ENCODE measurements at regions not wholly inside any gene's neighbourhood (a gene's known extent, or its start where the extent isn't known, plus 50 kb on each side); places are given as distances from the start of the nearest gene placed in this dataset.
"Not testable (repeated sequence)": the region's sequence is repeated elsewhere in the genome, so short reads cannot be mapped to it uniquely, and the experiment has no call there.

GRCh38 chr6:144544266-144544830 lies 259.2 kb downstream of the UTRN start:
- DNase-seq, result no peak

DNA sequence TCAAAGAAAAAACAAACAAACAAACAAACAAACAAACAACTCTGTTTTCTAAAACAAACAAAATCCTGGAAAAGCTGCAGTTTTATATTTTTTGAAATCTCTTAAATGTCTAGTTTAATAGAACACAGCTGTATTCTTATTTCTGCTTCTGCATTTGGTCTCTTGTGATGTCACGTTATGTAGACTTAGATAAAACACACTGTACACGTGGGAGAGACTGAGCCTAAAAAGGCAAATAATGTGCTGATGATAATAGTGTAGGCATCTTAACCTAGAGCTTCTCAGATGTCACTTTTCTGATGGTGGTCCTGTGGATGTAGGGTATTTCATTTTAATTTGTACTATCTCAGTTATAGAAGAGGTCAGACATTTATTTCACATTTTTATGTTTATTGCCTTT lies 261.7 kb downstream of the UTRN start:
- DNase-seq, result no peak

DNA sequence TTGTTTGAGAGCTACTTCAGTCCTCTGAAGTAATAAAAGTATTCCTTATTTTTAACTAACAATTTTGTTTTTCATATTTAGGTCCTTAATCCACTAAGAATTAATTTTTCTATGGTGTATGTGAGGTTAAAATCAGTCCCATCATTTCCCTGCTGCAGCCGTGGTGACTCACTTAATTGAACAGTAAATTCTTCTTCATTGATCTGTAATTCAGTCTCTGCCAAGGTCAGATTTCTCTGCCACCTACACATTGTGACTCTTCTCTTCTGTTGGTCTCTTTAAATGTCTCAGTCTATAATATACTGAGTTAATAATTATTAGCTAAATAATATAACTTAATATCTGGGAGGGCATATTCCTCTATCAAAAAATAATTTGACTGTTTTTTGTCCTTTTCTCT lies 262.3 kb downstream of the UTRN start:
- DNase-seq, result no peak

- peak; percentile 12 to 42 for DNase-seq
Measured at GRCh38 chr6:144548536-144548935, 263.4 kb downstream of the UTRN start.

DNA sequence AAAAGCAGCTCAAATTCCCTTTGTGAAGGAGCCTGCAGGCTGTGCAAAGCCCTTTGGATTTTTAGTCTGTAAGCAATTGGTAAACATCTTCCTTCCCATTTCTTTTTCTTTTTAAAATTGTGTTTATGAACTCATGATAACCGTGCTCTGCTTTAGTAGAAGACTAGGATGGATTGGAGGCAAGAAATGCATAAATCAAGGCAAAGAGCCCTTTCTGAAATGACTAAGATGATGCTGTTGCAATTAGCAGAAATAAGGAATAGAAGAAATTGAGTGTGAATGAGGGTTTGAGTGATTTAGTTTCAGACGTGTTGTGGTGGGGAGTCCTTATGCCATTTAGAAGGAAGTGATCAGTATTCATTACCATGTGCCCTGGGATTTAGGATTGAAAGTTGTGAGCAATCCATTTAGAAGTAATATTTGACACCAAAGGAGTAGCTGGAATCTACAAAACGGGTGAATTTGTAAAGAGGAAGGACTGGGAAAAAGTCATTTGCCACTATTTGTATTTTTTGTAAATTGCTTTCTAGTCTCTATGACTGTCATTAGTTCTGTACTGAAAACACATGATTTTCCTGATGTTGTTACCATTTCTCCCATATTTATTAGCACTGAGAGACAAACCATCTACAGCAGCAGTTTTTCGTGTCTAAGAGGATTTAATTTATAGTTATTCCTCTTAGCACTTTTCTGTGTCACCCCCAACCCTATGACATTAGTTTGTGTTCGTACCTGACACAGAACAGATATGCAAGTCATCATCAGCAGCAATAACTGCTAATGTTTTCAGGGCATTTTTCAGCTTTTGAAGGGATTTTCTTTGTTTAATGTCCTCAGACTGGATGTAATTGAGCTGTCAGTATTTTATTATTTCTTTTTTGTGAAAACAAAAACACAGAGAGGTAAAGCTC lies 265.0 kb downstream of the UTRN start:
- no peak for DNase-seq

DNA sequence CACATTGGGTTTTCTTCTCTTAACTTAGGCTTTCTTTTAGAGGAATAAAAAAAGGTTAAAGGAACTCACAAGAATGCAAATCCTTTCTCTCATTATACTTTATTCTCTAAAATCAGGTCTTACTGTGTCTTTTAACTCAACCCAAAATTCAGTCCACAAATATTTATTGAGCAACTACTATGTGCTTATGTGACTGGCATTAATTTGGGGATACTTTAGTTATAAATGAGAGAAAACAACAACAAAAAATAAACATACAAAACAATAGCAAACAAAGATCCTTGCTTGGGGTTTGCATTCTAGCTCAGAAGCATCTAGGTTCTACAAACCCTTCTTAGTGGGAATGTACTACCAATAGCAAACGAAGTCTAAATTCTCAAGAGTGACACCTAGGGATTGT lies 266.2 kb downstream of the UTRN start:
- no peak for DNase-seq

DNA sequence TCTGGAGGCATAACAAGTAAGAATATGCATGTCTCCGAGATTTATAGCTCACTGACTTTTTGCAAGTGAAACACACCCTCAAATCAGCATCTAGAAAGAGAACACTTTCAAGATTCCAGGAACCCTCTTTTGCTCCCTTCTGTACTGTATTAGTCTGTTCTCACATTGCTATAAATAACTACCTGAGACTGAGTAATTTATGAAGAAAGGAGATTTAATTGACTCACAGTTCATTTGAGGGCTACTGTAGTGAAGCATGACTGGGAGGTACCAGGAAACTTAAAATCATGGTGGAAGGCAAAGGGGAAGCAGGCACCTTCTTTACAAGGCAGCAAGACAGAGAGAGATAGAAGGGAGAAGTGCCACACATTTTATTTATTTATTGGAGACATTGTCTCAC lies 269.9 kb downstream of the UTRN start:
- DNase-seq, result no peak

- no peak for DNase-seq
Measured at GRCh38 chr6:144559865-144560593, 274.9 kb downstream of the UTRN start.

DNA sequence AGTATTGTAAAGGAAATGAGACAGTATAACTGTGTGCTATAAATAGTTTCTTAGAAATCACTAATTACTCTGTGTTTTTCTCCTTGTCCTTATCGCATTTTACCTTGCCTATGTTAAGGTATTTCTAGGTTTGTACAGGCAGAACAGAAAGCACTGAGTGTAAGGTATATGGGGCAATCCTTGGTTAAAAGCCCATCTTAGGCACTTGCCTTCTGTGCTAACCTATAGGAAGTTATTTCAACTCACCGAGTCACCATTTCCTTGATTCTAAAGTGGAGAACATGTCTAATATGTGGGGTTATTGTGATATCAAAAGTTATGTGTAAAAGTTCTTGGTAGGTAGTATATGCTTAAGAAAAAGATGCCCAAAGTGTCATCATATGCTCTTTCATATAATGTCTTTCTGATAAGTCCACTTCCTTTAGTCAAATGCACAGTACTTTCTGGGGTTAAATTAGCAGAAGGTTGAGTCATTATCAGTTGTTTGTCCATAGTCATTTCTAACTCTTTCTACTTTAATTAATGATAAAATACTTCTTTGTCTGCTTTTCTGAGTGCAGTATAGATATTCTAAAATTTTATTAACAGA lies 276.4 kb downstream of the UTRN start:
- DNase-seq, result no peak

- DNase-seq, result no peak
Measured at GRCh38 chr6:144564202-144564601, 279.1 kb downstream of the UTRN start.

- DNase-seq, result no peak
Measured at GRCh38 chr6:144566868-144567615, 281.9 kb downstream of the UTRN start.

- DNase-seq, result no peak
Measured at GRCh38 chr6:144568241-144568640, 283.1 kb downstream of the UTRN start.

GRCh38 chr6:144572541-144572940 lies 287.4 kb downstream of the UTRN start:
- DNase-seq, result not testable (repeated sequence)

DNA sequence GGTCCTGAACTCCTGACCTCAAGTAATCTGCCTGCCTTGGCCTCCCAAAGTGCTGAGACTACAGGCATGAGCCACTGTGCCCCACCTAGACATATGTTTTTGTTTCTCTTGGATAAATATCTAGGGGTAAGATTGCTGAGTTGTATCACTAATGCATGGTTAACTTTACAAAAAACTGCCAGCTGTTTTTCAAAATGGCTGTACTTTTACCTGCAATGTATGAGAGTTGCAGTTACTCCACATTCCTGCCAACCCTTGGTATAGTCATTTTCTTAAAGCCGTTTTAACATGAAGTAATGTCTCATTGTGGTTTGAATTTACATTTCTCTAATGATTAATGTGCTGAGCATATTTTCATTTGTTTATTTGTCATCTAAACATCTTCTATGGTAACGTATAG lies 289.7 kb downstream of the UTRN start:
- DNase-seq, result no peak

GRCh38 chr6:144575327-144575726 lies 290.2 kb downstream of the UTRN start:
- no peak for DNase-seq

DNA sequence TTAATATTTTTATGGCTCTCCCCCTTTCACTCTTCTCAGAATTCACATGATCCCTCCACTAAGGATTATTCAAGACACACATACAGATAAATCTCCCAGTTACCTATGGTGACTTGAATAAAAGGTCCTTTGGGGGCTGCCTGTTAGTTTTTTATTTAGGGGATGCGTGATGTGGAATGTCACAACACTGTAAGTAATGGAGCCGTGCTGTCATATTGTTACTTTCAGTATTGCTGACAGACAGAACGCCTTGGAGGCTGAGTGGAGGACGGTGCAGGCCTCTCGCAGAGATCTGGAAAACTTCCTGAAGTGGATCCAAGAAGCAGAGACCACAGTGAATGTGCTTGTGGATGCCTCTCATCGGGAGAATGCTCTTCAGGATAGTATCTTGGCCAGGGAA lies 291.7 kb downstream of the UTRN start:
- no peak for DNase-seq

DNA sequence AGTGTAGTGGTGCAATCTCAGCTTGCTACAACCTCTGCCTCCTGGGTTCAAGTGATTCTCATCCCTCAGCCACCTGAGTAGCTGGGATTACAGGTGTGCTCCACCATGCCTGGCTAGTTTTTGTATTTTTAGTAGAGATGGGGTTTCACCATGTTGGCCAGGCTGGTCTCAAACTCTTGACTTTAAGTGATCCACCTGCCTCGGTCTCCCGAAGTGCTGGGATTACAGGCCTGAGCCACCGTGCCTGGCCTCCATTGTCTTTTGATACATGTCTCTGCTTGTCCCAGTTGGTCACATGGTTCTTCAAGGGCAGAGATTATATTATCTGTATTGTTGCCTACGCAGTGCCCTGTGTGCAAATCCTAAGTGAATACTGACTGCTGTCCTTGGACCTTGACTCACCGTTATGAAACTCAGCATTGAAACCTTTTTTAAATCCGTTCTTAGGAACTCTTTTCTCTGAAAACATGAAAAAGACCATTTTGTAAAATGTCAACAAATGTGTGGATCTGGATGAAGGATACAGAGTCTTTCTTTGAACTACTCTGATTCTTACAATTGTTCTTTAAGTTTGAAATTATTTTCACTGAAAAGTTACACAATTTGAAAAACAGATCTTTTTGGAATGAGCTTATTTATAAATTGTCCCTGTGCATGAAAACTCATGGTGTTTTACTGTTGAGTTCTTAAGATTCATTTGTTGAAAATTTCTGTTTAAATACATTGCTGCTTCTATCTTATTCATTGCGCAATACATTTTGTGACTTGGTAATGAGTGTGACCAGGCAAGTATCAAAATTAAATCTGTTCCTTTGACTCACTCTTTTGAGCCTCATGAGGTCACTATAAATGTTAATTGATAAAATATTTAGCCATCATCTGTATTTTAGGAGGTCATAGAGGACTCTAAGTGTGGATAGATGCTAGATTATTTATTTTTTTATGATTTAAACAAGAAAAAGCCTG lies 293.5 kb downstream of the UTRN start:
- no peak for DNase-seq

GRCh38 chr6:144580039-144580438 lies 294.9 kb downstream of the UTRN start:
- DNase-seq, result no peak

DNA sequence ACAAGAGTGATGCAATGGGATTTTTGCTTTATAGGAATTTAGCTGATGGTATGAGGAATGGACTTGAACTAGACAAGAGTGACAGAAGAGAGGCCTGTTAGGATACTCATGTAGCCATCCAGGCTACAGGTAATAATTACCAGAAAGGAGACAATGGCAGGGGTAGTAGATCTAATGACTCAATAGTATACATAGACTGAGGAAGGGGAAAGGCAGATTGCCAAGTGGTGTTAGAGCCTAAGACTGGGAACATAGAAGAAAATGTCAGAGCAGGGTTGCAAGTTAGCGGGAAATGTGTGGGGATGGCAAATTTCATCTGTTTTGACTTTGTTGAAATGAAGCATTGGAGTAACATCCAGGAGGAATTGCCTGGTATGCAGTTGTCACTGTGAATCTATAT lies 295.6 kb downstream of the UTRN start:
- DNase-seq, result no peak

GRCh38 chr6:144581812-144582537 lies 296.8 kb downstream of the UTRN start:
- DNase-seq, result peak; percentile 51 to 67
